ENCODE measurements at regions not wholly inside any gene's neighbourhood (a gene's known extent, or its start where the extent isn't known, plus 50 kb on each side); places are given as distances from the start of the nearest gene placed in this dataset.
"Not testable (repeated sequence)": the region's sequence is repeated elsewhere in the genome, so short reads cannot be mapped to it uniquely, and the experiment has no call there.

- H3K4me3 Mint-ChIP-seq: no peak overlapping the region
- no peak for ATAC-seq (replicated peaks; ENCODE audit: extremely low read depth, poor library complexity, severe bottlenecking)
- H3K4me1 Mint-ChIP-seq: no peaks in the 10 kb centered on the region
- no peak for DNase-seq (ENCODE audit: low spot score in 2 of 2)
- no peaks in the 10 kb centered on the region for H3K9me3 Mint-ChIP-seq
- no peaks in the 10 kb centered on the region for H3K36me3 Mint-ChIP-seq (ENCODE audit: insufficient read depth)
- no peak overlapping the region for H3K27ac Mint-ChIP-seq (ENCODE audit: low read depth)
- peaks cover 18% of the 10 kb centered on the region for H3K27me3 Mint-ChIP-seq
Observed at GRCh38 chr18:3347286-3347803, 85.4 kb downstream of the MYL12B start.

GRCh38 chr18:3348176-3348575 is 86.2 kb downstream of the MYL12B start:
- no peak for DNase-seq (ENCODE audit: low spot score in 2 of 2)
- Mint-ChIP-seq H3K9me3 (no peaks in the 10 kb centered on the region), H3K27me3 (peaks cover 18% of the 10 kb centered on the region), H3K4me3 (no peak overlapping the region), H3K4me1 (no peaks in the 10 kb centered on the region), H3K36me3 (ENCODE audit: insufficient read depth) (no peaks in the 10 kb centered on the region), H3K27ac (ENCODE audit: low read depth) (no peak overlapping the region)
- ATAC-seq (replicated peaks; ENCODE audit: extremely low read depth, poor library complexity, severe bottlenecking): no peak

GRCh38 chr18:3349046-3349841 is 87.3 kb downstream of the MYL12B start:
- peaks cover 18% of the 10 kb centered on the region for H3K27me3 Mint-ChIP-seq
- H3K36me3 Mint-ChIP-seq (ENCODE audit: insufficient read depth); H3K4me1 Mint-ChIP-seq; H3K27ac Mint-ChIP-seq (ENCODE audit: low read depth); H3K4me3 Mint-ChIP-seq; ATAC-seq (replicated peaks; ENCODE audit: extremely low read depth, poor library complexity, severe bottlenecking); H3K9me3 Mint-ChIP-seq; DNase-seq (ENCODE audit: low spot score in 2 of 2): not testable (repeated sequence)

GRCh38 chr18:3350021-3350420 is 88.1 kb downstream of the MYL12B start:
- Mint-ChIP-seq H3K9me3 (no peaks in the 10 kb centered on the region), H3K27ac (ENCODE audit: low read depth) (no peak overlapping the region), H3K27me3 (peaks cover 18% of the 10 kb centered on the region), H3K4me1 (no peaks in the 10 kb centered on the region), H3K4me3 (no peak overlapping the region), H3K36me3 (ENCODE audit: insufficient read depth) (no peaks in the 10 kb centered on the region)
- ATAC-seq (replicated peaks; ENCODE audit: extremely low read depth, poor library complexity, severe bottlenecking) (no peak), DNase-seq (ENCODE audit: low spot score in 2 of 2) (no peak)

- H3K4me1 Mint-ChIP-seq: peaks cover 2% of the 10 kb centered on the region
Observed at GRCh38 chr18:3350566-3351527, 88.9 kb downstream of the MYL12B start.

GRCh38 chr18:3354506-3354905 is 92.6 kb downstream of the MYL12B start:
- DNase-seq (ENCODE audit: low spot score in 2 of 2) (no peak), ATAC-seq (replicated peaks; ENCODE audit: extremely low read depth, poor library complexity, severe bottlenecking) (no peak)
- no peaks in the 10 kb centered on the region for H3K36me3 Mint-ChIP-seq (ENCODE audit: insufficient read depth)
- peaks cover 5% of the 10 kb centered on the region for H3K4me1 Mint-ChIP-seq
- no peaks in the 10 kb centered on the region for H3K9me3 Mint-ChIP-seq
- no peak overlapping the region for H3K27ac Mint-ChIP-seq (ENCODE audit: low read depth)
- no peaks in the 10 kb centered on the region for H3K27me3 Mint-ChIP-seq
- H3K4me3 Mint-ChIP-seq: no peak overlapping the region

More at GRCh38 chr18:3350566-3351527, 88.9 kb downstream of the MYL12B start:
- ATAC-seq (replicated peaks; ENCODE audit: extremely low read depth, poor library complexity, severe bottlenecking) (no peak), DNase-seq (ENCODE audit: low spot score in 2 of 2) (no peak)
- H3K27me3 Mint-ChIP-seq: peaks cover 18% of the 10 kb centered on the region
- H3K9me3 Mint-ChIP-seq: no peaks in the 10 kb centered on the region
- H3K4me3 Mint-ChIP-seq: no peak overlapping the region
- H3K27ac Mint-ChIP-seq (ENCODE audit: low read depth): no peak overlapping the region
- no peaks in the 10 kb centered on the region for H3K36me3 Mint-ChIP-seq (ENCODE audit: insufficient read depth)

- Mint-ChIP-seq H3K36me3 (ENCODE audit: insufficient read depth) (no peaks in the 10 kb centered on the region), H3K27ac (ENCODE audit: low read depth) (peak overlapping the region; percentile 45), H3K4me1 (peaks cover 5% of the 10 kb centered on the region), H3K27me3 (no peaks in the 10 kb centered on the region), H3K9me3 (no peaks in the 10 kb centered on the region), H3K4me3 (no peak overlapping the region)
- ATAC-seq (replicated peaks; ENCODE audit: extremely low read depth, poor library complexity, severe bottlenecking) (no peak), DNase-seq (ENCODE audit: low spot score in 2 of 2) (no peak)
Observed at GRCh38 chr18:3356614-3357013, 93.4 kb upstream of the TGIF1 start.

GRCh38 chr18:3357516-3357915 is 92.5 kb upstream of the TGIF1 start:
- Mint-ChIP-seq H3K9me3 (no peaks in the 10 kb centered on the region), H3K4me3 (no peak overlapping the region), H3K36me3 (ENCODE audit: insufficient read depth) (no peaks in the 10 kb centered on the region), H3K27ac (ENCODE audit: low read depth) (no peak overlapping the region), H3K27me3 (no peaks in the 10 kb centered on the region), H3K4me1 (peaks cover 5% of the 10 kb centered on the region)
- ATAC-seq (replicated peaks; ENCODE audit: extremely low read depth, poor library complexity, severe bottlenecking) (no peak), DNase-seq (ENCODE audit: low spot score in 2 of 2) (no peak)

GRCh38 chr18:3358310-3358709 is 91.7 kb upstream of the TGIF1 start:
- no peak overlapping the region for H3K4me3 Mint-ChIP-seq
- no peak for DNase-seq (ENCODE audit: low spot score in 2 of 2)
- H3K27ac Mint-ChIP-seq (ENCODE audit: low read depth): no peak overlapping the region
- H3K4me1 Mint-ChIP-seq: peaks cover 5% of the 10 kb centered on the region
- no peaks in the 10 kb centered on the region for H3K36me3 Mint-ChIP-seq (ENCODE audit: insufficient read depth)
- H3K27me3 Mint-ChIP-seq: no peaks in the 10 kb centered on the region
- no peak for ATAC-seq (replicated peaks; ENCODE audit: extremely low read depth, poor library complexity, severe bottlenecking)
- H3K9me3 Mint-ChIP-seq: no peaks in the 10 kb centered on the region

- ATAC-seq (replicated peaks; ENCODE audit: extremely low read depth, poor library complexity, severe bottlenecking) (no peak), DNase-seq (ENCODE audit: low spot score in 2 of 2) (no peak)
- peaks cover 11% of the 10 kb centered on the region for H3K27me3 Mint-ChIP-seq
- peaks cover 5% of the 10 kb centered on the region for H3K4me1 Mint-ChIP-seq
- no peaks in the 10 kb centered on the region for H3K36me3 Mint-ChIP-seq (ENCODE audit: insufficient read depth)
- no peaks in the 10 kb centered on the region for H3K9me3 Mint-ChIP-seq
- H3K27ac Mint-ChIP-seq (ENCODE audit: low read depth): no peak overlapping the region
- no peak overlapping the region for H3K4me3 Mint-ChIP-seq
Observed at GRCh38 chr18:3360211-3360610, 89.8 kb upstream of the TGIF1 start.

- H3K4me1 Mint-ChIP-seq: no peaks in the 10 kb centered on the region
- ATAC-seq (replicated peaks; ENCODE audit: extremely low read depth, poor library complexity, severe bottlenecking) (no peak), DNase-seq (ENCODE audit: low spot score in 2 of 2) (no peak)
- peaks cover 11% of the 10 kb centered on the region for H3K27me3 Mint-ChIP-seq
- no peak overlapping the region for H3K4me3 Mint-ChIP-seq
- no peaks in the 10 kb centered on the region for H3K9me3 Mint-ChIP-seq
- H3K27ac Mint-ChIP-seq (ENCODE audit: low read depth): no peak overlapping the region
- H3K36me3 Mint-ChIP-seq (ENCODE audit: insufficient read depth): no peaks in the 10 kb centered on the region
Observed at GRCh38 chr18:3367491-3368091, 82.4 kb upstream of the TGIF1 start.

GRCh38 chr18:3368193-3368592 is 81.8 kb upstream of the TGIF1 start:
- DNase-seq (ENCODE audit: low spot score in 2 of 2) (no peak), ATAC-seq (replicated peaks; ENCODE audit: extremely low read depth, poor library complexity, severe bottlenecking) (no peak)
- Mint-ChIP-seq H3K27ac (ENCODE audit: low read depth) (no peak overlapping the region), H3K4me1 (no peaks in the 10 kb centered on the region), H3K4me3 (no peak overlapping the region), H3K36me3 (ENCODE audit: insufficient read depth) (no peaks in the 10 kb centered on the region), H3K27me3 (peaks cover 11% of the 10 kb centered on the region), H3K9me3 (no peaks in the 10 kb centered on the region)

Measured in central memory CD8-positive, alpha-beta T cell (primary cell).